Effector memory CD8-positive, alpha-beta T cell (primary cell): ENCODE measurements at regions not wholly inside any gene's neighbourhood (a gene's known extent, or its start where the extent isn't known, plus 50 kb on each side); places are given as distances from the start of the nearest gene placed in this dataset.

Experiments used
- ATAC-seq: fragments of 150-1000 bp; cut with Tn5 transposase; replicated peaks from 2 replicates; pipeline ENCODE4 v1.10.0; 2021; ENCODE audit warnings: mild to moderate bottlenecking, moderate library complexity
- DNase-seq, 3 experiments: peaks; one replicate each; pipeline ENCODE4 v3.0.0; 2021
- H3K27ac Mint-ChIP-seq, 2 donors: one replicate each; pipeline ENCODE4 v1.8.0; 2022; ENCODE audit warnings: mild to moderate bottlenecking in 2 of 2, mixed read lengths in 2 of 2, moderate library complexity in 2 of 2
- H3K27me3 Mint-ChIP-seq, 2 donors: one replicate each; pipeline ENCODE4 v1.8.0; 2022; ENCODE audit warnings: mixed read lengths in 2 of 2
- H3K36me3 Mint-ChIP-seq: one replicate; pipeline ENCODE4 v1.8.0; 2022; ENCODE audit warnings: mild to moderate bottlenecking, moderate library complexity, mixed read lengths; ENCODE audit not compliant: insufficient read depth
- H3K4me1 Mint-ChIP-seq, 2 donors: one replicate each; pipeline ENCODE4 v1.8.0; 2022; ENCODE audit warnings: low read depth in 2 of 2, mixed read lengths in 2 of 2
- H3K4me3 Mint-ChIP-seq, 2 donors: one replicate each; pipeline ENCODE4 v1.8.0; 2022; ENCODE audit warnings: mild to moderate bottlenecking in 2 of 2, mixed read lengths in 2 of 2, moderate library complexity in 2 of 2
- H3K9me3 Mint-ChIP-seq, 2 donors: one replicate each; pipeline ENCODE4 v1.8.0; 2022; ENCODE audit warnings: mixed read lengths in 2 of 2

GRCh38 chr18:73274812-73275621, 407.2 kb upstream of the NETO1 start:
- Mint-ChIP-seq H3K27me3 (no peaks in the 10 kb centered on the region), H3K4me1 (no peaks in the 10 kb centered on the region), H3K9me3 (peaks cover 5 to 11% of the 10 kb centered on the region in 2 donors), H3K4me3 (no peak overlapping the region), H3K27ac (no peak overlapping the region), H3K36me3 (no peaks in the 10 kb centered on the region)
- ATAC-seq (no peak), DNase-seq (no peak)

GRCh38 chr18:73270920-73271634, 403.3 kb upstream of the NETO1 start:
- H3K4me1 Mint-ChIP-seq = no peaks in the 10 kb centered on the region
- ATAC-seq (no peak), DNase-seq (no peak)
- H3K27ac Mint-ChIP-seq = no peak overlapping the region
- no peak overlapping the region for H3K4me3 Mint-ChIP-seq
- peaks cover 4 to 7% of the 10 kb centered on the region in 2 donors for H3K9me3 Mint-ChIP-seq
- no peaks in the 10 kb centered on the region for H3K36me3 Mint-ChIP-seq
- no peaks in the 10 kb centered on the region for H3K27me3 Mint-ChIP-seq

GRCh38 chr18:73264562-73264921, 396.8 kb upstream of the NETO1 start:
- H3K27me3 Mint-ChIP-seq = no peaks in the 10 kb centered on the region
- ATAC-seq (no peak), DNase-seq (no peak)
- no peak overlapping the region for H3K4me3 Mint-ChIP-seq
- H3K9me3 Mint-ChIP-seq = peaks cover 2 to 13% of the 10 kb centered on the region in 2 donors
- H3K4me1 Mint-ChIP-seq = no peaks in the 10 kb centered on the region
- no peaks in the 10 kb centered on the region for H3K36me3 Mint-ChIP-seq
- H3K27ac Mint-ChIP-seq = no peak overlapping the region

GRCh38 chr18:73261923-73262322, 394.1 kb upstream of the NETO1 start:
- no peaks in the 10 kb centered on the region for H3K27me3 Mint-ChIP-seq
- H3K36me3 Mint-ChIP-seq = no peaks in the 10 kb centered on the region
- H3K9me3 Mint-ChIP-seq = peaks cover 4 to 8% of the 10 kb centered on the region in 2 donors
- H3K4me3 Mint-ChIP-seq = no peak overlapping the region
- no peaks in the 10 kb centered on the region for H3K4me1 Mint-ChIP-seq
- DNase-seq (no peak), ATAC-seq (no peak)
- H3K27ac Mint-ChIP-seq = no peak overlapping the region

- Mint-ChIP-seq H3K4me3 (no peak overlapping the region), H3K27me3 (no peaks in the 10 kb centered on the region), H3K4me1 (no peaks in the 10 kb centered on the region), H3K9me3 (peaks cover 4 to 5% of the 10 kb centered on the region in 2 donors), H3K36me3 (no peaks in the 10 kb centered on the region), H3K27ac (no peak overlapping the region)
- DNase-seq (no peak), ATAC-seq (no peak)
Measured at GRCh38 chr18:73261243-73261642, 393.5 kb upstream of the NETO1 start.

- Mint-ChIP-seq H3K4me3 (no peak overlapping the region), H3K27ac (no peak overlapping the region), H3K9me3 (peaks cover 3 to 4% of the 10 kb centered on the region in 2 donors), H3K27me3 (no peaks in the 10 kb centered on the region), H3K36me3 (no peaks in the 10 kb centered on the region), H3K4me1 (no peaks in the 10 kb centered on the region)
- no peak for ATAC-seq
- DNase-seq = no peak
Measured at GRCh38 chr18:73258375-73259087, 390.7 kb upstream of the NETO1 start.

- Mint-ChIP-seq H3K4me1 (no peaks in the 10 kb centered on the region), H3K27me3 (no peaks in the 10 kb centered on the region), H3K4me3 (no peak overlapping the region), H3K36me3 (no peaks in the 10 kb centered on the region), H3K9me3 (peaks cover 4 to 14% of the 10 kb centered on the region in 2 donors), H3K27ac (no peak overlapping the region)
- DNase-seq (no peak), ATAC-seq (no peak)
Measured at GRCh38 chr18:73254564-73254963, 386.8 kb upstream of the NETO1 start.

GRCh38 chr18:73249030-73249429, 381.2 kb upstream of the NETO1 start:
- ATAC-seq (no peak), DNase-seq (no peak)
- H3K27ac Mint-ChIP-seq = no peak overlapping the region
- H3K27me3 Mint-ChIP-seq = no peaks in the 10 kb centered on the region
- no peaks in the 10 kb centered on the region for H3K4me1 Mint-ChIP-seq
- peaks cover 4% of the 10 kb centered on the region for H3K36me3 Mint-ChIP-seq
- H3K4me3 Mint-ChIP-seq = no peak overlapping the region
- peaks cover 2 to 35% of the 10 kb centered on the region in 2 donors for H3K9me3 Mint-ChIP-seq

GRCh38 chr18:73246763-73247162, 379.0 kb upstream of the NETO1 start:
- no peak overlapping the region for H3K27ac Mint-ChIP-seq
- DNase-seq = no peak
- no peaks in the 10 kb centered on the region for H3K4me1 Mint-ChIP-seq
- ATAC-seq = no peak
- peaks cover 3 to 31% of the 10 kb centered on the region in 2 donors for H3K9me3 Mint-ChIP-seq
- H3K4me3 Mint-ChIP-seq = no peak overlapping the region
- H3K27me3 Mint-ChIP-seq = no peaks in the 10 kb centered on the region
- peaks cover 4% of the 10 kb centered on the region for H3K36me3 Mint-ChIP-seq

GRCh38 chr18:73245345-73245744, 377.6 kb upstream of the NETO1 start:
- H3K27me3 Mint-ChIP-seq = no peaks in the 10 kb centered on the region
- no peak overlapping the region for H3K4me3 Mint-ChIP-seq
- H3K4me1 Mint-ChIP-seq = no peaks in the 10 kb centered on the region
- peaks cover 4% of the 10 kb centered on the region for H3K36me3 Mint-ChIP-seq
- peaks cover 3 to 29% of the 10 kb centered on the region in 2 donors for H3K9me3 Mint-ChIP-seq
- DNase-seq (no peak), ATAC-seq (no peak)
- H3K27ac Mint-ChIP-seq = no peak overlapping the region

GRCh38 chr18:73244401-73244800, 376.6 kb upstream of the NETO1 start:
- peaks cover 2% of the 10 kb centered on the region for H3K36me3 Mint-ChIP-seq

GRCh38 chr18:73240899-73241298, 373.1 kb upstream of the NETO1 start:
- Mint-ChIP-seq H3K4me1 (no peaks in the 10 kb centered on the region), H3K27ac (no peak overlapping the region), H3K27me3 (no peaks in the 10 kb centered on the region), H3K4me3 (no peak overlapping the region), H3K9me3 (peaks cover 8 to 25% of the 10 kb centered on the region in 2 donors), H3K36me3 (no peaks in the 10 kb centered on the region)
- no peak for DNase-seq
- no peak for ATAC-seq

More at GRCh38 chr18:73244401-73244800, 376.6 kb upstream of the NETO1 start:
- ATAC-seq (no peak), DNase-seq (no peak)
- Mint-ChIP-seq H3K4me3 (no peak overlapping the region), H3K27ac (no peak overlapping the region), H3K27me3 (no peaks in the 10 kb centered on the region), H3K9me3 (peaks cover 3 to 29% of the 10 kb centered on the region in 2 donors), H3K4me1 (no peaks in the 10 kb centered on the region)

GRCh38 chr18:73235921-73236320, 368.1 kb upstream of the NETO1 start:
- DNase-seq = no peak
- no peaks in the 10 kb centered on the region for H3K36me3 Mint-ChIP-seq
- H3K4me3 Mint-ChIP-seq = no peak overlapping the region
- ATAC-seq = no peak
- no peaks in the 10 kb centered on the region for H3K4me1 Mint-ChIP-seq
- no peak overlapping the region for H3K27ac Mint-ChIP-seq
- H3K27me3 Mint-ChIP-seq = no peaks in the 10 kb centered on the region
- peaks cover 6 to 17% of the 10 kb centered on the region in 2 donors for H3K9me3 Mint-ChIP-seq
